NOMO-1 treated with dmso at 0.1 percent for 144 hours (cell line): ENCODE measurements at regions not wholly inside any gene's neighbourhood (a gene's known extent, or its start where the extent isn't known, plus 50 kb on each side); places are given as distances from the start of the nearest gene placed in this dataset.

ENCODE experiments used
- DNase-seq: peaks from one replicate; lab custom pipeline; 2025; ENCODE audit not compliant: unreplicated experiment; lab: John Stamatoyannopoulos, UW

DNA sequence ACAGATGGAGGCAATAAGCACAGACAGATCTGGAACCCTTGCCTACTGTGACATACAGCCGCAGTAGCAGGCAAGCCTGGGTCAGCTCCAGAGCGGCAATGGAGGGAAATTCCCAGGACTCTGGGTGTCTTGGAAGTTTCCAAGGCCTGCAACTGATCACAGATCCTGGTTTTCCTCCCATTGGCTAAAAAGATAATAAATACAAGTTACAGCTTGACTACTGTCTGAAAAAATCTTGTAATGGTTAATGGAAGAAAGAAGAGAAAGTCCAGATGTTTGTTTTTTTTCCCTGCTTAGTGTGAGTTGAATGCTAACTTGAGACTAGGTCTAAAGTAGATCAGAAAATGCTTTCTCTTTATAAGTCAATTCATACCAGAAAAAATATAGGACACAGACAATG is 307.6 kb downstream of the ALDH8A1 start:
- no peak for DNase-seq

DNA sequence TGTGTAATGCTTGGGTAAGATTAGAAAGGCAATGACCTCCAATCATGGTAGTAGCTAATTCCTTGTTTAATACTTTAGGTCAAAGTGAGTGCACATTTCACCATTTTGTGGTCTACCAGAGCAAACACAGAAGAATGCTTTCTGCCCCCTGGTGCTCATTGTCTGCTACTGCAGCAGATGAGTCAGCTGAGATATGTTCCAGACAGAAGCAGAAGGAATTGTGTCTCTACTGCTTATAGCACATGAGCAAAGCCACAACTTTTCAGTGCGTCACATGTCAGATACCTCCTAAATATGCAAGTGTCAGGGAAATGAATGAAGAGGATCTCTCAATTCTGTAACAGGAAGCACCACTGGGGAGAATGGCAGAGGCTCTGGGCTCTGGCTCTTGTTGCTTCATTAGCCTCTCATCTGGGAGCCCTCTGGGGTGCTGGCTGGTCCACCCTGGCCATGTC is 308.9 kb downstream of the ALDH8A1 start:
- DNase-seq = peak; percentile 46

GRCh38 chr6:134640229-134640628 is 309.7 kb downstream of the ALDH8A1 start:
- DNase-seq = no peak

DNA sequence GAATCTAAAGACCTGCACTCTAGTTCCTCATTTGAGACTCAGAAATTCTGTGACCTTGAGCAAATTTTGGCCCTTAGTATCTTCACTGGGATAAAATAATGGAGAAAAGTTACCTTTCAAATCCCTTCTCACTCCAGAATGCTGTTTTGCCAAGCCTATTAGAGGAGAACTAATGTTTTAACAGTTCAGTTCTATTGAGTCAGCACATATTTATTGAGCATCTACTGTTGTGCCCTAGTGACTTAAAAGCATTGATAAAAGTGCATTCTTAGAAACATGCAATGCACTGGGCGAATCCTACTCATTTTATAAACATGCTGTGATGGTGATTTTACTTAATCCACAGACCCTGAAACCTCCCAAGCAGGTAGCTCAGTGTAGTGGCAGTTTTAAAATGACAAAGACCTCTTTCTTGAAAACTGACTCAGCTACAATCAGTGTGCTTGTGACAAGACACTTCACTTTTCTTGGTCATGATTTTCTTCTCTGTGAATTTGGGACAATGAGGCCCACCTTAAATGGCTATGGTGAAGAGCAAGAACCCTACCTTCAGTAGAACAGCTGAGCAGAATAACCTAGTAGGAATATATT is 312.0 kb downstream of the ALDH8A1 start:
- DNase-seq = no peak

DNA sequence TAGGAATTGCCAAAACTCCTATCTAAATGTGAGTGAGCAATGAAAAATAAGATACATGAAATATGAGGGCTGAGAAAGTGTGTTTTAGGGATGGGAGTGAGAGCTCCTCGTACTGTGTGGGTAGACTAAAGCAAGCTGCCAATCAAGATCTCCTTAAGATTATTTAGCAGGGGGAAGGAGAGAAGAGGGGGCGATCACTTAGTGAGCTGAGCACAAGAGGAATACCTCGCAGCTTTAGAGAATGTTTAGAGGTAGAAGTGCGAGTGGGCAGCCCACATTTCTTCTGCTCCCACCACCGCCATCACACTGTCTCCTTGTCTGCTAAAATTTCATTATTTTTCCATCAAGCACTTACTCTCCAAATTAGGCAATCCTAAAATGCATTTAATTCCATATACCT is 312.6 kb downstream of the ALDH8A1 start:
- DNase-seq = no peak

DNA sequence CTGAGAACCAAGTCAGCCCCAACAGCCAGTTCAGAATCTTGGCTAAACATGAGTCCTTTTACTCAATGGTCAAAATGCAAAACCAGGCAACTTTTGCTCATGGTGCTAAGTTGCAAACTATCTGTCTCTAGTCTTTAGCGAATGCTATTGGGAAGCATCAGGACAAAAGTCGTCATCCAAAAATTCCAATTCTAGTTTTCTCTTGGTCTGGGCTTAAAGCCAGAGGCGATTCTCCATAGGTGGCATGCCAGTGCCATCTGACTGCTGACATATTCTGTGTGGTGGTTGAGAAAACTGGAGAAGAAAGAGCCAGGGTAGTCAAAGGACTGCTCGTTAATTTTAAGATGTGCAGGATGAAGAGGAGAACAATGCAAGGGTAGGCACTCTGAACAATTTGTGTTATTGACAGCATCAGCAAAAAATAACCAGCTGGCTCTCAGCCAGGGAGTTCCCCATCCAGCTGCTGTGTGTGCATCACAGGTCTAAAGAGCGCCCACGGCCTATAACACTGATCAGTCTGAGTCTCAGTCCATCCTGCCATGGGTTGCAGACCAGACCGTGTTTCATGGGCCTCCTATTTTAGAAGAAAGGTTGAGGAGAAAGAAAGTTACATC is 313.6 kb downstream of the ALDH8A1 start:
- no peak for DNase-seq

- no peak for DNase-seq
Observed at GRCh38 chr6:134634966-134635365, 314.9 kb downstream of the ALDH8A1 start.

DNA sequence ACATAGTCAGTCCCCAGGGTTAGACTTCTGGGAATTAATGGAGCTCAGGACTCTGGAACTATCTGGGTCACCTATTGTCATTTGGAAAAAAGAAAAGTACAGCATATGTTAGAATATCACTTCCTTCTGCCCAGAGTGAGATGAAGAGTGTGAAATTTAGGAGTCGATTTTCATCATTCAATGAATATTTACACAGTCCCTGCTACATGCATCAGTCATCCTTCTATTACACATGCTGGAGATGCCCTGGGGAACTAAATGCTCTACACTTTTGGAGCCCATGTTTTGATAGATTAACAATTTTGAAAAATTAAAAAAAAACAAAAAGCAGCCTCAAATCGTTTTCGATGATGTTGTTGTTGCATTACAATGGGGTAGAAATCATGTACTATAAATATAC is 315.4 kb downstream of the ALDH8A1 start:
- no peak for DNase-seq

- peak; percentile 95 for DNase-seq
Observed at GRCh38 chr6:134632982-134633940, 315.3 kb upstream of the SGK1 start.

- no peak for DNase-seq
Observed at GRCh38 chr6:134632024-134632423, 314.1 kb upstream of the SGK1 start.

DNA sequence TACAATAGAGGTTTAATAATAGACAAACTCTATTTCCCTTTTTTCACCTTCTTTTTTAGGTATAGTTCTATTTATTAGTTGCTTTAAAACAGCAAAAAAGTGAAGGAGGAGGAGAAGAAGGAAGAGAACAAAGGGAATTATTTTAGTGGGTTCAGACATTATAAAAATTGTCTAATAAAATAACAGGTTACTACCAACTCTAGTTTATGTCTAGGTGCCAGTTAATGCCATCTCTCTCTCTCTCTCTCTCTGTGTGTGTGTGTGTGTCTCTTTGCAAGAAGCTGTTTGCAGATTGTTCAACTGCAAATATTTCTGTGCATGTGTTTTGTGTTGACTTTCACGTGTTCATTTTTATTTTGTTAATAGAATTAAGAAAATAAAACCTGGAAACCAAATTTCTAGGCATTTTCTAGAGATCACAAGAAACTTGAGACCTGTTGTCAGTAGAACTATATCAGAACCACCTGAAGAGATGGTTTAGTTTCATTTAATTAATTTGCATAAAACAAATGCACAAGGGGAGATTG is 313.5 kb upstream of the SGK1 start:
- no peak for DNase-seq

DNA sequence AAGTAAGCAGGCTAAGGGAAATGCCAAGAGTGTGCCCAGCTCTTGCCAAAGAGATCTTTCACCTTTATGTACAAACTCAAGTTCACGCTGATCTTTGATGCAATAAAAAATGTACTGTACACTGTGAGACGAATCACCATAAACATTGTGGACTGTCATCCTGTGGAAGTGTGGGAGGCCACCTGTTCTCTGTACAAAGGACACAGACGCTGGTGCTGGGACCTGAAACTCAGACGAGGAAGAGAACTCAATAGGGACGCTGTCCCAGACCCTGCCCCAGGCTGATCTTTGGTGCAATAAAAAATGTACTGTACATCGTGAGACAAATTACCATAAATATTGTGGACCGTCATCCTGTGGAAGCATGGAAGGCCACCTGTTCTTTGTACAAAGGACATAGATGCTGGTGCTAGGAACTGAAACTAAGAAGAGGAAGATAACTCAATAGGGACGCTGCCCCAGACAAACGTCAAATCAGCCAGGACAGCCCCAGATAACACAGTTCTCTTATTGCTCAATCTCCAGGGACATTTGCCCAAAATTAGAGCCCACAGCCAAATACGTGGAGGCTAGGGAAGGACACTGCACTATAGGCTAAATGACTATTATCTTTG is 312.7 kb upstream of the SGK1 start:
- DNase-seq = peak; percentile 72

DNA sequence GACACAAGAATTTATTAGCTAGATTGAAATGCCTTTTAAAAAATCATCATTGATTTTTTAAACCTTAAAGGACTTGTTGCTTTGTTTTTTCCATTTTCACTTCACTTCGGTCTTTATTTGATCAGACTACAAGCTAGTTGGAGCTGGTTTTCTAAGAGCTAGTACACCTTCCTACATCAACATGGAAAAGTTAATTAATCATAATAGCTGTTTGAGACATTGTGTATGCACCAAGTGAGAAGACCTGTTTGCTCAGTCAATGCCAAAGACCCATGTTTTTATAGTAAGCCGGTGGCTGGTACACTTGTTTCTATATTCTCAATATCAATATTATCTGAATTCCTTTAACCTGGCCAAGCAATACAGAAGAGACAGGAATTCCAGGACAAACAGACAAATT is 310.2 kb upstream of the SGK1 start:
- no peak for DNase-seq

DNA sequence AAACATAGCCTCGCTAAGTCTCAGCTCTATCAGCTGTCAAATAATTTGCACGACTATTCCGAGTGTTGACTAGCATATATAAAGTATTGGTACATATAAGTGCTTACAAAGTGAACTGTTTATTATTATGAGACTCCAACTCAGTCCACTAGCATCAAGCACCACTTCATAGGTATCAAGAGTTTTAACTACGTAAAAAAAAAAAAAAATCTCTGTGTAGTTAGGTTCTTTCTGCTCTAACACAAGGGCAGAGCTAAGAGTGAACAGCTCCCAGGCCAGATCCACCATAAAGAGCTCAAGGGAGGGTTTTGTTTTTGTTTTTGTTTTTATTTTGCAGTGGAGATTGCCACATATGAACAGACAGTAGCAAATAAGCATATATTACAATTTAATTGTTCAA is 309.8 kb upstream of the SGK1 start:
- no peak for DNase-seq

DNA sequence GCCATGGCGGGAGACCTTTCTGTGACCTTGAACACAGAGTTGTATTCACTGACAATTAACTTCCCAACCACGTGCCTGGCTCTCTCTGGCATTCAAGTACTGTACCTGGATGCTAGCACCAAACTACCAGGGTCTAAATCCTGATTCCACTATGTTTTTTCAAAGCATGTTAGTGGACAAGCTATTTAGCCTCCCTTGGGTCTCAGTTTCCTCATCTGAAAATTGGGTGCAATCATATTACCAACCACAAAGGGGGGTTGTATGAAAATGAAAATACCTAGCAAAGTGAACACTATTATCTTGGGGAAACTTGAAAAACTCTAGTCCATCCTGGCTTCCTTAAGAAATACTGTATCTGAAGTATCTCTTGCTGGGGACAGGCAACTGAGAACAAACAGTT is 308.7 kb upstream of the SGK1 start:
- DNase-seq = no peak

- DNase-seq = no peak
Observed at GRCh38 chr6:134626086-134626485, 308.2 kb upstream of the SGK1 start.

GRCh38 chr6:134624781-134625180 is 306.9 kb upstream of the SGK1 start:
- no peak for DNase-seq

GRCh38 chr6:134623401-134623800 is 305.5 kb upstream of the SGK1 start:
- DNase-seq = peak; percentile 45

- DNase-seq = no peak
Observed at GRCh38 chr6:134622382-134623173, 304.7 kb upstream of the SGK1 start.

DNA sequence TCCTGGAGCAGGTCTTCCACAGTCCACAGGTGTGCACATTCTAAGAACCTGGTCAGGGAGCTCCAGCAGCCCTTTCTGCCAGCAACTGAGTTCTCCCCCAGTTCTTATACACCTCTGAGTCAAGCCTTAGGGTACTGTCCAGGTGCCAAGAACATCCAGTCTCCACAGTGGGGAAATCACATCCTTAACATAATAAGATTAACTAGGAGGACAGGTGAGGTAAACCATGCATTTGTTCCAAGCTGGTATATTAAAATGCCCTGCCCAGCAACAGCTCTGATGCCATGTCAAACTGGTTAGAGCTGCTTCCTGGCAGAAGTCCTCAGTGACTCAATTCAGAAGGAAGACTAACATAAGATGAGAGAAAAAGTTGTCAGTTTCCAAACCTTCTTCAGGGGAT is 303.9 kb upstream of the SGK1 start:
- DNase-seq = no peak

DNA sequence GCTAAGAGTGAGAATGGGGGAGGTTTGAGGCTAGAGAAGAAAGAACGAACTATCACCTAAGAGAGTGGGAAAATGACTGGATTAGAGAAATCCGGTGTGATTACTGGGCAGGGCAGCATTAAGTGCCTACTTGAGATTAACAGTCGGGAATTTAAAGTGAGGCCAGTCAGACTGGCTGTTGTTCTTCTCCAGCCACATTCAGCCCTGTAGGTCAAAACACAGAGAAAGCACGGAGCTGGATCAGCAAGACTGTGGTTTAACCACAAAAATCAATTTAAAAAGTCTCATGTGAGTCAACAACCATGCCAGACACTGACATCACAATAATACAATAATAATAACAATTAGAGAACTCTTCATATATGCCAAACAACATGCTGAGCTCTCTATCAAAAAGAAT is 301.9 kb upstream of the SGK1 start:
- DNase-seq = no peak
